ENCODE measurements at regions not wholly inside any gene's neighbourhood (a gene's known extent, or its start where the extent isn't known, plus 50 kb on each side); places are given as distances from the start of the nearest gene placed in this dataset.

GRCh38 chr5:98401656-98402055, 371.8 kb upstream of the RGMB start:
- H3K4me1 Mint-ChIP-seq (ENCODE audit: unreplicated experiment) = no peaks in the 10 kb centered on the region
- no peaks in the 10 kb centered on the region for H3K36me3 Mint-ChIP-seq (ENCODE audit: low read depth, unreplicated experiment)
- H3K9me3 Mint-ChIP-seq (ENCODE audit: unreplicated experiment) = no peaks in the 10 kb centered on the region
- no peak for TF ChIP-seq CTCF (IDR thresholded peaks at IDR 0.05; ENCODE audit: unreplicated experiment)
- no peak for DNase-seq (ENCODE audit: low spot score)
- H3K27ac Mint-ChIP-seq (ENCODE audit: unreplicated experiment) = no peak overlapping the region
- H3K4me3 Mint-ChIP-seq (ENCODE audit: unreplicated experiment) = no peak overlapping the region
- no peaks in the 10 kb centered on the region for H3K27me3 Mint-ChIP-seq (ENCODE audit: unreplicated experiment)

- no peak for DNase-seq (ENCODE audit: low spot score)
- Mint-ChIP-seq H3K27ac (ENCODE audit: unreplicated experiment) (no peak overlapping the region), H3K36me3 (ENCODE audit: low read depth, unreplicated experiment) (no peaks in the 10 kb centered on the region), H3K9me3 (ENCODE audit: unreplicated experiment) (no peaks in the 10 kb centered on the region), H3K4me3 (ENCODE audit: unreplicated experiment) (no peak overlapping the region), H3K4me1 (ENCODE audit: unreplicated experiment) (no peaks in the 10 kb centered on the region), H3K27me3 (ENCODE audit: unreplicated experiment) (no peaks in the 10 kb centered on the region)
- no peak for TF ChIP-seq CTCF (IDR thresholded peaks at IDR 0.05; ENCODE audit: unreplicated experiment)
Observed at GRCh38 chr5:98402130-98402529, 371.3 kb upstream of the RGMB start.

GRCh38 chr5:98403131-98403530, 370.3 kb upstream of the RGMB start:
- Mint-ChIP-seq H3K4me1 (ENCODE audit: unreplicated experiment) (no peaks in the 10 kb centered on the region), H3K36me3 (ENCODE audit: low read depth, unreplicated experiment) (no peaks in the 10 kb centered on the region), H3K27ac (ENCODE audit: unreplicated experiment) (no peak overlapping the region), H3K4me3 (ENCODE audit: unreplicated experiment) (no peak overlapping the region), H3K27me3 (ENCODE audit: unreplicated experiment) (no peaks in the 10 kb centered on the region), H3K9me3 (ENCODE audit: unreplicated experiment) (no peaks in the 10 kb centered on the region)
- DNase-seq (ENCODE audit: low spot score) = no peak
- no peak for TF ChIP-seq CTCF (IDR thresholded peaks at IDR 0.05; ENCODE audit: unreplicated experiment)

GRCh38 chr5:98414938-98415337, 358.5 kb upstream of the RGMB start:
- Mint-ChIP-seq H3K27me3 (ENCODE audit: unreplicated experiment) (no peaks in the 10 kb centered on the region), H3K27ac (ENCODE audit: unreplicated experiment) (no peak overlapping the region), H3K4me1 (ENCODE audit: unreplicated experiment) (no peaks in the 10 kb centered on the region), H3K4me3 (ENCODE audit: unreplicated experiment) (no peak overlapping the region), H3K36me3 (ENCODE audit: low read depth, unreplicated experiment) (no peaks in the 10 kb centered on the region), H3K9me3 (ENCODE audit: unreplicated experiment) (no peaks in the 10 kb centered on the region)
- DNase-seq (ENCODE audit: low spot score) = no peak
- no peak for TF ChIP-seq CTCF (IDR thresholded peaks at IDR 0.05; ENCODE audit: unreplicated experiment)

- Mint-ChIP-seq H3K4me3 (ENCODE audit: unreplicated experiment) (no peak overlapping the region), H3K27me3 (ENCODE audit: unreplicated experiment) (no peaks in the 10 kb centered on the region), H3K9me3 (ENCODE audit: unreplicated experiment) (no peaks in the 10 kb centered on the region), H3K27ac (ENCODE audit: unreplicated experiment) (no peak overlapping the region), H3K4me1 (ENCODE audit: unreplicated experiment) (no peaks in the 10 kb centered on the region), H3K36me3 (ENCODE audit: low read depth, unreplicated experiment) (no peaks in the 10 kb centered on the region)
- TF ChIP-seq CTCF (IDR thresholded peaks at IDR 0.05; ENCODE audit: unreplicated experiment) = no peak
- no peak for DNase-seq (ENCODE audit: low spot score)
Observed at GRCh38 chr5:98415663-98416062, 357.8 kb upstream of the RGMB start.

Data from endothelial cell (in vitro differentiated cells).